Kidney epithelial cell (primary cell): ENCODE measurements at regions not wholly inside any gene's neighbourhood (a gene's known extent, or its start where the extent isn't known, plus 50 kb on each side); places are given as distances from the start of the nearest gene placed in this dataset.

Source experiments
- DNase-seq: peaks from one replicate; pipeline ENCODE4 v3.0.0-alpha.2; 2010; ENCODE audit warnings: low read depth
- H3K27me3 ChIP-seq: 2 replicates; pipeline ENCODE4 v1.6.0; 2011; ENCODE audit warnings: low read length; ENCODE audit not compliant: control insufficient read depth, insufficient read depth
- H3K36me3 ChIP-seq: 2 replicates; pipeline ENCODE4 v1.5.1; 2011; ENCODE audit warnings: low read length; ENCODE audit not compliant: control insufficient read depth, insufficient read depth
- H3K4me3 ChIP-seq: 2 replicates; pipeline ENCODE4 v1.5.1; 2011; ENCODE audit warnings: low read depth, mild to moderate bottlenecking, control low read depth, low read length
- CTCF ChIP-seq: IDR thresholded peaks from 2 replicates; pipeline ENCODE4 v1.5.1; 2011; ENCODE audit warnings: mild to moderate bottlenecking, moderate library complexity, low read length, control low read depth, inconsistent platforms; ENCODE audit not compliant: insufficient read depth, poor library complexity, severe bottlenecking

- DNase-seq, result no peak
- TF ChIP-seq CTCF, result no peak
- H3K4me3 ChIP-seq, result no peak overlapping the region
- no peaks in the 10 kb centered on the region for H3K36me3 ChIP-seq
- H3K27me3 ChIP-seq, result peaks cover 4% of the 10 kb centered on the region
Observed at GRCh38 chrX:17206584-17206983, 168.4 kb upstream of the NHS start.

GRCh38 chrX:17214962-17215361 lies 160.0 kb upstream of the NHS start:
- Histone ChIP-seq H3K4me3 (no peak overlapping the region), H3K36me3 (no peaks in the 10 kb centered on the region), H3K27me3 (peaks cover 2% of the 10 kb centered on the region)
- TF ChIP-seq CTCF, result no peak
- no peak for DNase-seq

- Histone ChIP-seq H3K4me3 (no peak overlapping the region), H3K27me3 (peaks cover 2% of the 10 kb centered on the region), H3K36me3 (no peaks in the 10 kb centered on the region)
- no peak for DNase-seq
- TF ChIP-seq CTCF, result no peak
Observed at GRCh38 chrX:17226736-17227135, 148.3 kb upstream of the NHS start.

GRCh38 chrX:17237146-17237545 lies 137.9 kb upstream of the NHS start:
- Histone ChIP-seq H3K4me3 (no peak overlapping the region), H3K27me3 (no peaks in the 10 kb centered on the region), H3K36me3 (no peaks in the 10 kb centered on the region)
- no peak for TF ChIP-seq CTCF
- DNase-seq, result no peak

- DNase-seq, result peak; percentile 1
- TF ChIP-seq CTCF, result peak; percentile 68
Observed at GRCh38 chrX:17242470-17242869, 132.5 kb upstream of the NHS start.

GRCh38 chrX:17247144-17247543 lies 127.9 kb upstream of the NHS start:
- Histone ChIP-seq H3K36me3 (no peaks in the 10 kb centered on the region), H3K4me3 (no peak overlapping the region), H3K27me3 (no peaks in the 10 kb centered on the region)
- TF ChIP-seq CTCF, result no peak
- no peak for DNase-seq

More at GRCh38 chrX:17242470-17242869, 132.5 kb upstream of the NHS start:
- H3K27me3 ChIP-seq, result no peaks in the 10 kb centered on the region
- no peaks in the 10 kb centered on the region for H3K36me3 ChIP-seq
- no peak overlapping the region for H3K4me3 ChIP-seq
